Caco-2 (cell line): ENCODE measurements at regions not wholly inside any gene's neighbourhood (a gene's known extent, or its start where the extent isn't known, plus 50 kb on each side); places are given as distances from the start of the nearest gene placed in this dataset.

Experiments used
- BruUV-seq: library from RNA; stranded (reverse); fragments of 400-500 nt; replicated peaks from 2 replicates; lab custom pipeline; 2021; lab: Mats Ljungman, UMichigan
- CTCF ChIA-PET: fragments of 300-600 bp; sonication (Branson Sonifier 250); formaldehyde crosslinking; loops from one replicate; lab custom pipeline; 2022; ENCODE audit warnings: antibody characterized with exemption; lab: Charles Lee
- POLR2A ChIA-PET: fragments of 300-600 bp; sonication (Branson Sonifier 250); formaldehyde crosslinking; loops from one replicate; lab custom pipeline; 2022; ENCODE audit warnings: antibody characterized with exemption; lab: Charles Lee
- DNase-seq, 2 experiments: peaks; one replicate each; pipeline versions ENCODE4 v3.0.0 to v3.0.0-alpha.2; 2020 to 2022
- H3K27me3 ChIP-seq: replicated peaks from 2 replicates; pipeline ENCODE4 v1.6.0; 2011; ENCODE audit warnings: low read length; ENCODE audit not compliant: control insufficient read depth, insufficient read depth
- H3K36me3 ChIP-seq: 2 replicates; pipeline ENCODE4 v1.5.1; 2011; ENCODE audit warnings: low read length; ENCODE audit not compliant: control insufficient read depth, insufficient read depth
- H3K4me1 ChIP-seq: fragments of 250-450 bp; sonication (Bioruptor Pico); 2 replicates; pipeline ENCODE4 v1.5.1; 2020; ENCODE audit warnings: mild to moderate bottlenecking
- H3K4me3 ChIP-seq: 2 replicates; pipeline ENCODE4 v1.5.1; 2011; ENCODE audit warnings: low read depth, mild to moderate bottlenecking, control low read depth, low read length
- H3K9me3 ChIP-seq: fragments of 250-450 bp; sonication (Bioruptor Pico); 2 replicates; pipeline ENCODE4 v1.5.1; 2020; ENCODE audit warnings: mild to moderate bottlenecking, moderate library complexity
- H3K27ac Mint-ChIP-seq: one replicate; pipeline ENCODE4 v1.8.0; 2022; ENCODE audit warnings: mixed read lengths; ENCODE audit not compliant: unreplicated experiment
- H3K27me3 Mint-ChIP-seq: one replicate; pipeline ENCODE4 v1.8.0; 2022; ENCODE audit warnings: mixed read lengths; ENCODE audit not compliant: insufficient read depth, unreplicated experiment
- H3K36me3 Mint-ChIP-seq: one replicate; pipeline ENCODE4 v1.8.0; 2022; ENCODE audit warnings: mild to moderate bottlenecking, mixed read lengths; ENCODE audit not compliant: insufficient read depth, unreplicated experiment
- H3K4me1 Mint-ChIP-seq: one replicate; pipeline ENCODE4 v1.8.0; 2022; ENCODE audit warnings: low read depth, mixed read lengths; ENCODE audit not compliant: unreplicated experiment
- H3K4me3 Mint-ChIP-seq: one replicate; pipeline ENCODE4 v1.8.0; 2022; ENCODE audit warnings: mild to moderate bottlenecking, moderate library complexity, mixed read lengths; ENCODE audit not compliant: unreplicated experiment
- H3K9me3 Mint-ChIP-seq: one replicate; pipeline ENCODE4 v1.8.0; 2022; ENCODE audit warnings: mixed read lengths; ENCODE audit not compliant: unreplicated experiment
- CTCF ChIP-seq, 2 experiments: fragments of 200-600 bp in 1 of 2; IDR thresholded peaks; 1 replicate in 1 of 2; 2 replicates in 1 of 2; pipeline versions ENCODE4 v1.5.1 to v1.8.0; 2011 to 2022; ENCODE audit warnings: antibody characterized with exemption in 1 of 2, control low read depth in 1 of 2, inconsistent platforms in 1 of 2, low read depth in 1 of 2, low read length in 1 of 2, mild to moderate bottlenecking in 1 of 2, moderate library complexity in 1 of 2; ENCODE audit not compliant: insufficient read depth in 1 of 2, severe bottlenecking in 1 of 2, unreplicated experiment in 1 of 2
- intact Hi-C: fragments of 100-400 bp; cut with micrococcal nuclease; formaldehyde crosslinking; loops from one replicate; pipeline ENCODE4 v1.10.0; 2022; ENCODE audit not compliant: unreplicated experiment

GRCh38 chr22:49518436-49518970, 309.2 kb downstream of the BRD1 start:
- no peaks in the 10 kb centered on the region for H3K9me3 Mint-ChIP-seq
- Histone ChIP-seq H3K27me3 (no peaks in the 10 kb centered on the region), H3K36me3 (no peaks in the 10 kb centered on the region), H3K4me3 (no peak overlapping the region), H3K4me1 (no peaks in the 10 kb centered on the region), H3K9me3 (no peaks in the 10 kb centered on the region)
- intact Hi-C loops: no loop called here
- H3K4me1 Mint-ChIP-seq: no peaks in the 10 kb centered on the region
- no peak for TF ChIP-seq CTCF (IDR thresholded peaks at IDR 0.05; ENCODE audit: insufficient read depth in 1 of 2, low read depth in 1 of 2, low read length in 1 of 2, severe bottlenecking in 1 of 2, unreplicated experiment in 1 of 2)
- no peak overlapping the region for H3K4me3 Mint-ChIP-seq
- no peak overlapping the region for H3K27ac Mint-ChIP-seq
- POLR2A ChIA-PET: no interaction called here
- DNase-seq: no peak
- CTCF ChIA-PET: interaction anchor here (0.6 kb wide), 1 partner anchor 116 kb away, joined by 7 read pairs; no protein-coding TSS in a partner anchor
- no TSS peak for BruUV-seq
- no peaks in the 10 kb centered on the region for H3K36me3 Mint-ChIP-seq
- peaks cover 5% of the 10 kb centered on the region for H3K27me3 Mint-ChIP-seq

GRCh38 chr22:49517667-49518185, 309.9 kb downstream of the BRD1 start:
- H3K36me3 ChIP-seq: no peaks in the 10 kb centered on the region
- Mint-ChIP-seq H3K36me3 (no peaks in the 10 kb centered on the region), H3K27ac (no peak overlapping the region), H3K4me1 (no peaks in the 10 kb centered on the region), H3K9me3 (no peaks in the 10 kb centered on the region), H3K4me3 (no peak overlapping the region), H3K27me3 (peaks cover 5% of the 10 kb centered on the region)
- TF ChIP-seq CTCF (IDR thresholded peaks at IDR 0.05; ENCODE audit: insufficient read depth in 1 of 2, low read depth in 1 of 2, low read length in 1 of 2, severe bottlenecking in 1 of 2, unreplicated experiment in 1 of 2): no peak
- H3K27me3 ChIP-seq: no peaks in the 10 kb centered on the region
- intact Hi-C loops: no loop called here
- no peaks in the 10 kb centered on the region for H3K4me1 ChIP-seq
- no TSS peak for BruUV-seq
- H3K9me3 ChIP-seq: no peaks in the 10 kb centered on the region
- H3K4me3 ChIP-seq: no peak overlapping the region
- no peak for DNase-seq
- CTCF ChIA-PET: no interaction called here
- POLR2A ChIA-PET: no interaction called here

GRCh38 chr22:49517211-49517610, 310.5 kb downstream of the BRD1 start:
- Mint-ChIP-seq H3K4me1 (no peaks in the 10 kb centered on the region), H3K27me3 (peaks cover 5% of the 10 kb centered on the region), H3K4me3 (no peak overlapping the region), H3K27ac (no peak overlapping the region), H3K9me3 (no peaks in the 10 kb centered on the region), H3K36me3 (no peaks in the 10 kb centered on the region)
- no peak for TF ChIP-seq CTCF (IDR thresholded peaks at IDR 0.05; ENCODE audit: insufficient read depth in 1 of 2, low read depth in 1 of 2, low read length in 1 of 2, severe bottlenecking in 1 of 2, unreplicated experiment in 1 of 2)
- no peaks in the 10 kb centered on the region for H3K27me3 ChIP-seq
- ChIA-PET CTCF (no interaction called here), POLR2A (no interaction called here)
- no peak overlapping the region for H3K4me3 ChIP-seq
- no peaks in the 10 kb centered on the region for H3K36me3 ChIP-seq
- intact Hi-C loops: no loop called here
- H3K4me1 ChIP-seq: no peaks in the 10 kb centered on the region
- no peak for DNase-seq
- H3K9me3 ChIP-seq: no peaks in the 10 kb centered on the region
- BruUV-seq: no TSS peak
